ENCODE measurements at regions not wholly inside any gene's neighbourhood (a gene's known extent, or its start where the extent isn't known, plus 50 kb on each side); places are given as distances from the start of the nearest gene placed in this dataset.

- H3K36me3 Mint-ChIP-seq (ENCODE audit: low read depth), result no peaks in the 10 kb centered on the region
- H3K27me3 Mint-ChIP-seq (ENCODE audit: insufficient read depth), result peaks cover 21% of the 10 kb centered on the region
- H3K27ac Mint-ChIP-seq, result no peak overlapping the region
- intact Hi-C loops (cut with micrococcal nuclease), result no loop called here
- DNase-seq (ENCODE audit: low spot score), result no peak
- H3K4me1 Mint-ChIP-seq (ENCODE audit: low read depth), result no peaks in the 10 kb centered on the region
- H3K9me3 Mint-ChIP-seq, result no peaks in the 10 kb centered on the region
- no peak overlapping the region for H3K4me3 Mint-ChIP-seq
Observed at GRCh38 chr14:98724734-98725133, 547.3 kb downstream of the BCL11B start.

GRCh38 chr14:98725191-98725590, 546.8 kb downstream of the BCL11B start:
- H3K36me3 Mint-ChIP-seq (ENCODE audit: low read depth), result no peaks in the 10 kb centered on the region
- no peaks in the 10 kb centered on the region for H3K4me1 Mint-ChIP-seq (ENCODE audit: low read depth)
- no peak overlapping the region for H3K4me3 Mint-ChIP-seq
- peaks cover 21% of the 10 kb centered on the region for H3K27me3 Mint-ChIP-seq (ENCODE audit: insufficient read depth)
- intact Hi-C loops (cut with micrococcal nuclease), result no loop called here
- H3K9me3 Mint-ChIP-seq, result no peaks in the 10 kb centered on the region
- no peak for DNase-seq (ENCODE audit: low spot score)
- no peak overlapping the region for H3K27ac Mint-ChIP-seq

DNA sequence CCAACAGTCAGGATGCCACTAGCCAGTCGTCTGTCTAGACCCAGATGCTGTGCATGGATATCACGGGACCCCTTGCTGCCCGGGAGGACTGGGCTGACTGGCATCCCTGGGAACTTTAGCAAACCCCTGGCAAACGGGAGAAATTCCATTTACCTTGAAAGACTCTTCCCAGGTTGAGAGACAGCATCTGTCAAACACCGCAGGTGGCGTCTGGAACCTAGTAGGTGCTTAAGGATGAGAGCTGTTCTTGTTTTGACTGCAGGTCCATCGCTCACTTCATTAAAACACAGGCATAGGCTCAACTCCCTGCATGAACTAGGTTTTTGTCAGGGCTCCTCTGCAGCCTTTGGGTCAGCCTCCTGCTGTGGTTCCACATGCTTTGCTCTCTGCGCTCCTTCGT, 546.3 kb downstream of the BCL11B start:
- intact Hi-C loops (cut with micrococcal nuclease), result no loop called here
- no peak overlapping the region for H3K4me3 Mint-ChIP-seq
- no peak overlapping the region for H3K27ac Mint-ChIP-seq
- DNase-seq (ENCODE audit: low spot score), result no peak
- no peaks in the 10 kb centered on the region for H3K36me3 Mint-ChIP-seq (ENCODE audit: low read depth)
- no peaks in the 10 kb centered on the region for H3K9me3 Mint-ChIP-seq
- H3K27me3 Mint-ChIP-seq (ENCODE audit: insufficient read depth), result peaks cover 21% of the 10 kb centered on the region
- H3K4me1 Mint-ChIP-seq (ENCODE audit: low read depth), result no peaks in the 10 kb centered on the region

DNA sequence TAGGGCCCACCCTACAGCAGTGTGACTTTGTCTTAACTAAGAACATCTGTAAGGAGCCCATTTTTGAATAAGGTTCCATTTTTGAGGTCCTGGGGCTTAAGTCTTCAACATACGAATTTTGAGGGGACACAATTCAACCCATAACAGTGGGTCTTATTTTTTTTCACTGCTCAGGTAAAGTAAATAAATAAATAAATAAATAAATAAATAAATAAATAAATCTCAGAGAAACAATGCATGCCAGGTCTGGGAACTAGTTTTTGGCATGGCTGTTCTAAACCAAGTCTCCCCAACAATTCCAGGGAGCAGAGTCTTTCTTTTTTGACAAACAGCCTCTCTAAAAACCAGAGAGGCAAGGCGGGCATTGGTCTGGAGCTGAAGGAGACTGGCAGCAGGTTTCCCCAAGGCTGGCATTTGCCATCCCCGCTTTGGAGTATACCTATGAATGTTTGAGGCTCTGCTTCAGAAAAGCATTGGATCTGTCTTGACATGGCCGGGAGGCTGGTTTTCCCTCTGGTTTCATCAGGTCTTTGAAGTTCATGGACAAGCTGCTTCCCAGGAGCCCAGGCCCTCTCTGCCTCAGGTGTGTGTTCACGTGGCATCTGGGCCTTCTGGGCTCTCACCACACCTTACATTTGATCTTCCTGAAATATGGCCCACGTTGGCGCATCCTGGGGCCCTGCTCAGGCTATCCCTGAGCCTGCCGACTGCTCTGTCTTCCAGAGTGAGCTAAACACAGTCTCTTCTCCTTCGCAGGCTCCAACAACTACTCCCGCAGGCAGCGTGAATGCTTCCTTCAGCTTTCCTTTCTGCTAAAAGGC, 545.2 kb downstream of the BCL11B start:
- no peaks in the 10 kb centered on the region for H3K4me1 Mint-ChIP-seq (ENCODE audit: low read depth)

GRCh38 chr14:98728024-98728423, 544.0 kb downstream of the BCL11B start:
- Mint-ChIP-seq H3K9me3 (no peaks in the 10 kb centered on the region), H3K27ac (no peak overlapping the region), H3K4me3 (no peak overlapping the region), H3K36me3 (ENCODE audit: low read depth) (no peaks in the 10 kb centered on the region), H3K27me3 (ENCODE audit: insufficient read depth) (peaks cover 16% of the 10 kb centered on the region), H3K4me1 (ENCODE audit: low read depth) (no peaks in the 10 kb centered on the region)
- DNase-seq (ENCODE audit: low spot score), result no peak
- intact Hi-C loops (cut with micrococcal nuclease), result no loop called here

More for the DNA sequence above, 545.2 kb downstream of the BCL11B start:
- Mint-ChIP-seq H3K4me3 (no peak overlapping the region), H3K9me3 (no peaks in the 10 kb centered on the region), H3K36me3 (ENCODE audit: low read depth) (no peaks in the 10 kb centered on the region), H3K27ac (no peak overlapping the region), H3K27me3 (ENCODE audit: insufficient read depth) (peaks cover 16% of the 10 kb centered on the region)
- intact Hi-C loops (cut with micrococcal nuclease), result no loop called here
- DNase-seq (ENCODE audit: low spot score), result no peak

- H3K27ac Mint-ChIP-seq, result no peak overlapping the region
- no peaks in the 10 kb centered on the region for H3K4me1 Mint-ChIP-seq (ENCODE audit: low read depth)
- peaks cover 14% of the 10 kb centered on the region for H3K27me3 Mint-ChIP-seq (ENCODE audit: insufficient read depth)
- no peak for DNase-seq (ENCODE audit: low spot score)
- H3K9me3 Mint-ChIP-seq, result no peaks in the 10 kb centered on the region
- H3K36me3 Mint-ChIP-seq (ENCODE audit: low read depth), result no peaks in the 10 kb centered on the region
- intact Hi-C loops (cut with micrococcal nuclease), result no loop called here
- H3K4me3 Mint-ChIP-seq, result no peak overlapping the region
Observed at GRCh38 chr14:98728836-98729235, 543.2 kb downstream of the BCL11B start.

- no peak overlapping the region for H3K27ac Mint-ChIP-seq
- H3K36me3 Mint-ChIP-seq (ENCODE audit: low read depth), result no peaks in the 10 kb centered on the region
- DNase-seq (ENCODE audit: low spot score), result no peak
- H3K4me1 Mint-ChIP-seq (ENCODE audit: low read depth), result no peaks in the 10 kb centered on the region
- peaks cover 9% of the 10 kb centered on the region for H3K27me3 Mint-ChIP-seq (ENCODE audit: insufficient read depth)
- H3K9me3 Mint-ChIP-seq, result peaks cover 5% of the 10 kb centered on the region
- H3K4me3 Mint-ChIP-seq, result no peak overlapping the region
- intact Hi-C loops (cut with micrococcal nuclease), result no loop called here
Observed at GRCh38 chr14:98731286-98731685, 540.7 kb downstream of the BCL11B start.

GRCh38 chr14:98731701-98732100, 540.3 kb downstream of the BCL11B start:
- DNase-seq (ENCODE audit: low spot score), result no peak
- Mint-ChIP-seq H3K9me3 (peaks cover 5% of the 10 kb centered on the region), H3K4me1 (ENCODE audit: low read depth) (no peaks in the 10 kb centered on the region), H3K27me3 (ENCODE audit: insufficient read depth) (peaks cover 6% of the 10 kb centered on the region), H3K27ac (no peak overlapping the region), H3K36me3 (ENCODE audit: low read depth) (no peaks in the 10 kb centered on the region), H3K4me3 (no peak overlapping the region)
- intact Hi-C loops (cut with micrococcal nuclease), result no loop called here

DNA sequence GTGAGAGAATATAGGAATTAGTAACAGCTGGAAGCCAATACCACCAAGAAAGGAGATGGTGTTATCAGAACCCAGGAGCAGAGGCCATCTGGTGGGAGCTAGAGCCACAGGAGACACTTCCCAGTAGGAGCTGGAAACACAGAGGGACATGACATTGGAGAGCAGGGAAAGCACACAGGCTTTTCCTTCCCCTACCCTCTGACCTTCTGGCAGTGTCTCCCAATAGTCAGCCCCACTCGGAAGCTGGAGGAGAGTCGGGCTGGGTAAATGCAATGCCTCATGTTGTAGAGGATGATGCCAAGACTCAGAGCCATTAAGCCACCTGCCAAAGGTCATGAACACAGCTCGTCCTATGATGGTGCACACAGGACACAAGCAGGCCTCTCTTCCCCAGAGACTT, 538.5 kb downstream of the BCL11B start:
- Mint-ChIP-seq H3K27me3 (ENCODE audit: insufficient read depth) (peaks cover 6% of the 10 kb centered on the region), H3K27ac (no peak overlapping the region), H3K36me3 (ENCODE audit: low read depth) (no peaks in the 10 kb centered on the region), H3K4me3 (no peak overlapping the region), H3K4me1 (ENCODE audit: low read depth) (no peaks in the 10 kb centered on the region), H3K9me3 (peaks cover 5% of the 10 kb centered on the region)
- DNase-seq (ENCODE audit: low spot score), result no peak
- intact Hi-C loops (cut with micrococcal nuclease), result no loop called here

- no peak overlapping the region for H3K27ac Mint-ChIP-seq
- H3K4me1 Mint-ChIP-seq (ENCODE audit: low read depth), result no peaks in the 10 kb centered on the region
- no peak overlapping the region for H3K4me3 Mint-ChIP-seq
- no peaks in the 10 kb centered on the region for H3K36me3 Mint-ChIP-seq (ENCODE audit: low read depth)
- DNase-seq (ENCODE audit: low spot score), result no peak
- H3K27me3 Mint-ChIP-seq (ENCODE audit: insufficient read depth), result peaks cover 6% of the 10 kb centered on the region
- intact Hi-C loops (cut with micrococcal nuclease), result no loop called here
- H3K9me3 Mint-ChIP-seq, result peaks cover 5% of the 10 kb centered on the region
Observed at GRCh38 chr14:98736701-98737338, 535.2 kb downstream of the BCL11B start.

GRCh38 chr14:98741523-98741922, 530.5 kb downstream of the BCL11B start:
- Mint-ChIP-seq H3K27ac (no peak overlapping the region), H3K36me3 (ENCODE audit: low read depth) (no peaks in the 10 kb centered on the region), H3K4me3 (no peak overlapping the region), H3K9me3 (no peaks in the 10 kb centered on the region), H3K27me3 (ENCODE audit: insufficient read depth) (peaks cover 2% of the 10 kb centered on the region), H3K4me1 (ENCODE audit: low read depth) (no peaks in the 10 kb centered on the region)
- no peak for DNase-seq (ENCODE audit: low spot score)
- intact Hi-C loops (cut with micrococcal nuclease), result no loop called here

GRCh38 chr14:98742001-98742400, 530.0 kb downstream of the BCL11B start:
- no peak for DNase-seq (ENCODE audit: low spot score)
- H3K9me3 Mint-ChIP-seq, result no peaks in the 10 kb centered on the region
- H3K27me3 Mint-ChIP-seq (ENCODE audit: insufficient read depth), result peaks cover 3% of the 10 kb centered on the region
- intact Hi-C loops (cut with micrococcal nuclease), result no loop called here
- H3K27ac Mint-ChIP-seq, result no peak overlapping the region
- H3K36me3 Mint-ChIP-seq (ENCODE audit: low read depth), result no peaks in the 10 kb centered on the region
- H3K4me1 Mint-ChIP-seq (ENCODE audit: low read depth), result no peaks in the 10 kb centered on the region
- H3K4me3 Mint-ChIP-seq, result no peak overlapping the region

DNA sequence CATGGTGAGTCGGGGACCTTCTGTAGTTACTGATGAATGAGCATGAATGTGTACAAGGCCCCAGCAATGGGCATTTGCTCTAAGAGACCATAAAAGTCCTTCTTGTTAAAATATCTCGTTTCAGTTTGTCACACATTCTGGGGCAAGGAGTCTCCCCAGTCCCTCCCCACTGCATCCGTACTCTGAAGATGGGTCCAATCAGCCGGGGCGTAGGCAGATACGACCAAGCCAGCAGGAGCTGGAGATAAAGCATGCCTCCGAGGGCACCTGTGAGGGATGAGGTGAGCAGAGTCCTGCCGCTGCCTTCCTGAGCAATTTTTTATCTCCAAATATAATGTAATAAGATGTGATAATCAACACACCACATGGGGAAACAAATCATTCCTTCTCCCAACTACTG, 528.5 kb downstream of the BCL11B start:
- H3K36me3 Mint-ChIP-seq (ENCODE audit: low read depth), result no peaks in the 10 kb centered on the region
- H3K4me3 Mint-ChIP-seq, result no peak overlapping the region
- peaks cover 3% of the 10 kb centered on the region for H3K27me3 Mint-ChIP-seq (ENCODE audit: insufficient read depth)
- no peak for DNase-seq (ENCODE audit: low spot score)
- intact Hi-C loops (cut with micrococcal nuclease), result no loop called here
- H3K4me1 Mint-ChIP-seq (ENCODE audit: low read depth), result no peaks in the 10 kb centered on the region
- H3K27ac Mint-ChIP-seq, result no peak overlapping the region
- no peaks in the 10 kb centered on the region for H3K9me3 Mint-ChIP-seq
